Panc1 (cell line): ENCODE measurements at regions not wholly inside any gene's neighbourhood (a gene's known extent, or its start where the extent isn't known, plus 50 kb on each side); places are given as distances from the start of the nearest gene placed in this dataset.

Experiments
- ATAC-seq: fragments of 200-7000 bp; cut with Tn5 transposase; 2 replicates; pipeline ENCODE4 v1.9.1; 2020; ENCODE audit warnings: mild to moderate bottlenecking, moderate library complexity
- BruUV-seq: library from RNA; stranded (reverse); fragments of 400-500 nt; replicated peaks from 2 replicates; lab custom pipeline; 2021; lab: Mats Ljungman, UMichigan
- CTCF ChIA-PET: fragments of 300-600 bp; sonication (Branson Sonifier 250); formaldehyde crosslinking; loops from one replicate; lab custom pipeline; 2022; ENCODE audit warnings: antibody characterized with exemption; lab: Charles Lee
- POLR2A ChIA-PET: fragments of 300-600 bp; sonication (Branson Sonifier 250); formaldehyde crosslinking; loops from one replicate; lab custom pipeline; 2022; ENCODE audit warnings: antibody characterized with exemption; lab: Charles Lee
- DNase-seq: peaks from one replicate; pipeline ENCODE4 v3.0.0-alpha.2; 2010; ENCODE audit warnings: low read depth, low spot score
- H3K27ac ChIP-seq: 2 replicates; pipeline ENCODE4 v1.5.1; 2011; ENCODE audit warnings: mild to moderate bottlenecking, low read length, inconsistent platforms
- H3K27me3 ChIP-seq: fragments of 200-500 bp; sonication (Bioruptor generic); 2 replicates; pipeline ENCODE4 v1.6.0; 2014; ENCODE audit warnings: low read length, inconsistent platforms; ENCODE audit not compliant: control insufficient read depth, insufficient read depth
- H3K36me3 ChIP-seq: fragments of 200-500 bp; sonication (Bioruptor generic); 2 replicates; pipeline ENCODE4 v1.5.1; 2014; ENCODE audit warnings: inconsistent platforms, mild to moderate bottlenecking, low read length, moderate library complexity; ENCODE audit not compliant: control insufficient read depth, insufficient read depth
- H3K4me1 ChIP-seq: 2 replicates; pipeline ENCODE4 v1.5.1; 2011; ENCODE audit warnings: inconsistent platforms, mild to moderate bottlenecking, low read length, moderate library complexity; ENCODE audit not compliant: control insufficient read depth, insufficient read depth
- H3K4me3 ChIP-seq, 2 experiments: 2 replicates each; pipeline ENCODE4 v1.5.1; 2011 to 2012; ENCODE audit warnings: low read depth in 2 of 2, low read length in 2 of 2, mild to moderate bottlenecking in 2 of 2, inconsistent platforms in 1 of 2, moderate library complexity in 1 of 2
- H3K9me3 ChIP-seq: fragments of 200-500 bp; sonication (Bioruptor generic); 2 replicates; pipeline ENCODE4 v1.5.1; 2014; ENCODE audit warnings: low read depth, mild to moderate bottlenecking, inconsistent platforms, low read length, moderate library complexity; ENCODE audit not compliant: control insufficient read depth, insufficient read depth
- POLR2AphosphoS5 ChIP-seq: IDR thresholded peaks from 2 replicates; pipeline ENCODE4 v1.6.1; 2012; ENCODE audit warnings: mild to moderate bottlenecking, low read depth, low read length, moderate library complexity
- SIN3A ChIP-seq: IDR thresholded peaks from 2 replicates; pipeline ENCODE4 v1.6.1; 2012; ENCODE audit warnings: low read depth, mild to moderate bottlenecking, low read length, moderate library complexity, borderline replicate concordance; ENCODE audit not compliant: insufficient read depth
- TCF7L2 ChIP-seq: IDR thresholded peaks from 2 replicates; pipeline ENCODE4 v1.6.1; 2011; ENCODE audit warnings: mild to moderate bottlenecking, low read depth, low read length, inconsistent platforms
- in situ Hi-C: cut with HindIII; loops from 2 replicates; pipeline ENCODE4 v1.10.0; 2016; ENCODE audit warnings: low sequenced_read_pairs, low pct_unique_long_range_greater_than_20kb
- intact Hi-C: fragments of 100-400 bp; cut with micrococcal nuclease; formaldehyde crosslinking; loops from one replicate; pipeline ENCODE4 v1.10.0; 2022; ENCODE audit not compliant: unreplicated experiment
- TF ChIP-seq, protein P1 (sequence below): fragments of 450-650 bp; IDR thresholded peaks from 2 replicates; pipeline ENCODE4 v1.5.1; 2017; ENCODE audit warnings: mild to moderate bottlenecking
- TF ChIP-seq, protein P2 (sequence below), 2 experiments: IDR thresholded peaks; 2 replicates each; pipeline ENCODE4 v1.6.1; 2011 to 2012; ENCODE audit warnings: low read depth in 2 of 2, control low read depth in 1 of 2, low read length in 1 of 2, mild to moderate bottlenecking in 1 of 2, moderate library complexity in 1 of 2; ENCODE audit not compliant: insufficient read depth in 1 of 2

DNA sequence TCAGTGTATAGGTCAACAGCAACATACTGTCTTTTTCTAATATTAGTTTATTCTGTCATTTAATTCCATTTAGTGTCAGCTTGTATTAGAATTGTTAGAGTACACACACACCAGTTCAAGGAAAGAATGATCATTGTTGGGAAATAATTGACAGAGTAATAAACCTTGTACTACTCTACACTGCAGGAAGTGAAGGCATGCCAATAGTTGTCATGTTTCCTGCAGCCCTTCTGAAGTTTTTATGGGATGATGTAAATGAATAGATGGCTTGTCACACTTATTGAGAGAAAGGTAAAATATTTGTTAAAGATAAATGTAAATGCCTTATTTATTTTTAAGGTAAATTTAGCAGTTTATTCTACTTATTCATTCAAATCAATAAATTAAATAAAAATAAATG lies 306.9 kb upstream of the KLHL1 start:
- H3K27me3 ChIP-seq, result no peaks in the 10 kb centered on the region
- intact Hi-C loops (no loop called here), in situ Hi-C loops (no loop called here)
- no peaks in the 10 kb centered on the region for H3K4me1 ChIP-seq
- H3K9me3 ChIP-seq, result no peaks in the 10 kb centered on the region
- no peak overlapping the region for H3K27ac ChIP-seq
- DNase-seq (no peak), ATAC-seq (no peak)
- H3K36me3 ChIP-seq, result no peaks in the 10 kb centered on the region
- TF ChIP-seq TCF7L2, result no peak
- no peak for TF ChIP-seq POLR2AphosphoS5
- TF ChIP-seq, protein P1, sequence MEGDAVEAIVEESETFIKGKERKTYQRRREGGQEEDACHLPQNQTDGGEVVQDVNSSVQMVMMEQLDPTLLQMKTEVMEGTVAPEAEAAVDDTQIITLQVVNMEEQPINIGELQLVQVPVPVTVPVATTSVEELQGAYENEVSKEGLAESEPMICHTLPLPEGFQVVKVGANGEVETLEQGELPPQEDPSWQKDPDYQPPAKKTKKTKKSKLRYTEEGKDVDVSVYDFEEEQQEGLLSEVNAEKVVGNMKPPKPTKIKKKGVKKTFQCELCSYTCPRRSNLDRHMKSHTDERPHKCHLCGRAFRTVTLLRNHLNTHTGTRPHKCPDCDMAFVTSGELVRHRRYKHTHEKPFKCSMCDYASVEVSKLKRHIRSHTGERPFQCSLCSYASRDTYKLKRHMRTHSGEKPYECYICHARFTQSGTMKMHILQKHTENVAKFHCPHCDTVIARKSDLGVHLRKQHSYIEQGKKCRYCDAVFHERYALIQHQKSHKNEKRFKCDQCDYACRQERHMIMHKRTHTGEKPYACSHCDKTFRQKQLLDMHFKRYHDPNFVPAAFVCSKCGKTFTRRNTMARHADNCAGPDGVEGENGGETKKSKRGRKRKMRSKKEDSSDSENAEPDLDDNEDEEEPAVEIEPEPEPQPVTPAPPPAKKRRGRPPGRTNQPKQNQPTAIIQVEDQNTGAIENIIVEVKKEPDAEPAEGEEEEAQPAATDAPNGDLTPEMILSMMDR, result no peak
- TF ChIP-seq, protein P2, sequence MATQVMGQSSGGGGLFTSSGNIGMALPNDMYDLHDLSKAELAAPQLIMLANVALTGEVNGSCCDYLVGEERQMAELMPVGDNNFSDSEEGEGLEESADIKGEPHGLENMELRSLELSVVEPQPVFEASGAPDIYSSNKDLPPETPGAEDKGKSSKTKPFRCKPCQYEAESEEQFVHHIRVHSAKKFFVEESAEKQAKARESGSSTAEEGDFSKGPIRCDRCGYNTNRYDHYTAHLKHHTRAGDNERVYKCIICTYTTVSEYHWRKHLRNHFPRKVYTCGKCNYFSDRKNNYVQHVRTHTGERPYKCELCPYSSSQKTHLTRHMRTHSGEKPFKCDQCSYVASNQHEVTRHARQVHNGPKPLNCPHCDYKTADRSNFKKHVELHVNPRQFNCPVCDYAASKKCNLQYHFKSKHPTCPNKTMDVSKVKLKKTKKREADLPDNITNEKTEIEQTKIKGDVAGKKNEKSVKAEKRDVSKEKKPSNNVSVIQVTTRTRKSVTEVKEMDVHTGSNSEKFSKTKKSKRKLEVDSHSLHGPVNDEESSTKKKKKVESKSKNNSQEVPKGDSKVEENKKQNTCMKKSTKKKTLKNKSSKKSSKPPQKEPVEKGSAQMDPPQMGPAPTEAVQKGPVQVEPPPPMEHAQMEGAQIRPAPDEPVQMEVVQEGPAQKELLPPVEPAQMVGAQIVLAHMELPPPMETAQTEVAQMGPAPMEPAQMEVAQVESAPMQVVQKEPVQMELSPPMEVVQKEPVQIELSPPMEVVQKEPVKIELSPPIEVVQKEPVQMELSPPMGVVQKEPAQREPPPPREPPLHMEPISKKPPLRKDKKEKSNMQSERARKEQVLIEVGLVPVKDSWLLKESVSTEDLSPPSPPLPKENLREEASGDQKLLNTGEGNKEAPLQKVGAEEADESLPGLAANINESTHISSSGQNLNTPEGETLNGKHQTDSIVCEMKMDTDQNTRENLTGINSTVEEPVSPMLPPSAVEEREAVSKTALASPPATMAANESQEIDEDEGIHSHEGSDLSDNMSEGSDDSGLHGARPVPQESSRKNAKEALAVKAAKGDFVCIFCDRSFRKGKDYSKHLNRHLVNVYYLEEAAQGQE (IDR thresholded peaks at IDR 0.05; ENCODE audit: insufficient read depth in 1 of 2, low read depth in 2 of 2, low read length in 1 of 2), result no peak
- TF ChIP-seq SIN3A, result no peak
- BruUV-seq, result no TSS peak
- ChIA-PET POLR2A (no interaction called here), CTCF (interaction anchor here (0.7 kb wide), 1 partner anchor 441 kb away, joined by 9 read pairs; no protein-coding TSS in a partner anchor)
- H3K4me3 ChIP-seq, result no peak overlapping the region

DNA sequence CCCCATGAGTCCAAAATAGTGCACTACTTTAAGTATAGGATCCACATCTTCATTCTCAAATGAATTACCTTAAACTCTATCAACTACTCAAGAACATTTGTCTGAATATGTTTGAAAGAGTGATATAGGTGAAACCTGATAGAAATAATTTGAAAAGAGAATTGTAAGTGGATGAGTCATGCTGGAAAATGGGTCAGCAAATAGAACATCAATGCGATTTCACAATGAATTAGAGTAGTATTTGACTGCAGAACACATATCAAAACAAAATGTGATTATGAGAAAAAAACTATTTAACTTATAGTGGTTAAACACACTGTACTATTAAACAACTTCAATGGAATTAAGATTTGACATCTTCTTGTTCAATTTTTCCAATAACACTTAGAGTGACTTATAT lies 300.6 kb upstream of the KLHL1 start:
- BruUV-seq, result no TSS peak
- no peaks in the 10 kb centered on the region for H3K36me3 ChIP-seq
- no peaks in the 10 kb centered on the region for H3K4me1 ChIP-seq
- DNase-seq (no peak), ATAC-seq (no peak)
- CTCF ChIA-PET, result no interaction called here
- intact Hi-C loops (no loop called here), in situ Hi-C loops (no loop called here)
- no peak overlapping the region for H3K4me3 ChIP-seq
- POLR2A ChIA-PET, result no interaction called here
- no peaks in the 10 kb centered on the region for H3K27me3 ChIP-seq
- H3K27ac ChIP-seq, result no peak overlapping the region
- H3K9me3 ChIP-seq, result no peaks in the 10 kb centered on the region
- TF ChIP-seq, protein P1, result no peak
- TF ChIP-seq SIN3A, result no peak
- TF ChIP-seq POLR2AphosphoS5, result no peak
- TF ChIP-seq, protein P2 (IDR thresholded peaks at IDR 0.05; ENCODE audit: insufficient read depth in 1 of 2, low read depth in 2 of 2, low read length in 1 of 2), result no peak
- TF ChIP-seq TCF7L2, result no peak
